GM18861 (cell line): ENCODE measurements at regions not wholly inside any gene's neighbourhood (a gene's known extent, or its start where the extent isn't known, plus 50 kb on each side); places are given as distances from the start of the nearest gene placed in this dataset.

Experiments used
- ATAC-seq: cut with Tn5 transposase; IDR thresholded peaks from one replicate; pipeline ENCODE4 v1.9.1; 2021; ENCODE audit not compliant: unreplicated experiment

GRCh38 chr17:77454242-77455095 is 313.7 kb downstream of the SEC14L1 start:
- no peak for ATAC-seq

DNA sequence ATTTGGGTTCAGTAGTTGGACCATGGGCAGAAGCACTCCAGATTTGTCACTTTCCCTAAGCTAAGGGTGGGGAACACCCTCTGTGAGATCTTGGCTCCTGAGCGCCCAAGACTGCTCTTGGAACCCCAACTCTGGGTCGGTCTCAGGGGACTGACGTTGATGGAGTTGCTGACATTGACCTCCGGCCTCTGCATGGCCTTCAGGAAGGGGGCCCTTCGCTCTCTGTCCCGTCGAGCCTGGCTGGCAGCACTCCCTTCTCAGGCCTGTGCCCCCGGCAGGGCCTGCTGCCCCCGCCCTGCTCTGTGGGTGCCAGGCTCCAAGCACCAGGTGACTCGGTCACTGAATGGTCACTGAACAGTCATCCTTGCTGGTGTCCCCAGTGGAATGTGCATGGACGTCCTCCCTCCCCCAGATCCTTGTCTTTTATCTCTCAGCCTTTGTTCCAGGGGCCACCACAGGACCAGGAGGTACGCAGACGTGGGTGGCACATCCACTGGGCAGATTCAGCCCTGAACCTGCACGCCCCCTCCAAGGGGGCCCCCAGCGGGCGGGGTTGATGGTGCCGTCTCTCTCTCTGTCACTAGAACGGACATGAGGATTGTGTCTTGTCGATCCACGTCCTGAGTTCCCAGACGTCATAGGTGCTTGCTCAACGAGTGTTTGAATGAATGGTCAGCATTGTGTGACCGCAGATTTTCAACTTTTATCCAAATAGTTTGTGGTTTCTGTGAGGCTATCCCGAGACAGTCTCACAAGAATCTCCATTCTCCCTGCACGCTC is 314.5 kb downstream of the SEC14L1 start:
- no peak for ATAC-seq

DNA sequence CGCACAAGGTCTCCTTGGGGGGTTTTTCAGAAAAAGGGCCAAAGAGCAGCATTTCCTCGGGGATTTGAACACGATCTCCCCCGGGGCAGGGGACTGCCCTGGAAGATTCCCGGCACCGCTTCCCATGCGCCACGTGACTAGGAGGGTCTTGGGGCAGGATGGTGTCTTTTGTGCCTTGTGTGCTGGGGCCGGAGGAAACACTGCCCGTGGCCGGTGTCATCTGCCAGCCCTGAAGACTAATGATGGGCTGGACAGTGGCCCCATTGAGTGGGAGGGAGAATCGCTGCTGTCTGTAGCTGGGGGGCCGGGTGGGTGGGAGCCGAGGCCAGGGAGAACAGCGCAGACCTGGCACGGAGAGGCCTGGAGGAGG is 315.1 kb downstream of the SEC14L1 start:
- no peak for ATAC-seq

GRCh38 chr17:77456271-77456950 is 315.6 kb downstream of the SEC14L1 start:
- no peak for ATAC-seq

DNA sequence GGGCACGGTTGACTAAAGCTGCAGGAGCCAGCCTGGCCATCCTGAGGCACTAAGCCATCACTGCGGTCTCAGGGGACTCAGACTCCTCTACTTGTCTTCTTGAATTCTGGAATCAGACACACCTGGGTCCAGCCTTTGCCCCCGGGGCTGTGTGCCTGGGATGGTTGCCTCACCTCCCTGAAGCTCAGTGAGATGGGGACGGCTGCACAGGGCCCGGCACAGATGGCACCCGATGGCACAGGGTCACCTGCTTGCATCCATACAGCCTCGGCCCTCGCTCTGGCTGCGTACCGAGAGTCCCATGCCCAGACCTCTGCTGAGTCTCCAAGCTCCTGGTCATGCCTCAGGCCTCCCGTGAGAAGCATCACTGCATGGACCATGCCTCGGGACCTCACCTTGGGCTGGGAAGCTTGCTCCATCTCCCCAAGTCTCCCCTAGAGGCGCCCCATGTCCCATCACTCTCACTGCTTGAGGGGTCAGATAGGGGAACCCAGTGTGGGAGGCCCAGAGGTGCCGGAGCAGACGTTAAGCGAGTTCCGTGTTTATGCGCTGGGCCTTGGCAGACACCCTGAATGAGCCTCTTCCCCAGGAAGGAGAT is 316.3 kb downstream of the SEC14L1 start:
- no peak for ATAC-seq

DNA sequence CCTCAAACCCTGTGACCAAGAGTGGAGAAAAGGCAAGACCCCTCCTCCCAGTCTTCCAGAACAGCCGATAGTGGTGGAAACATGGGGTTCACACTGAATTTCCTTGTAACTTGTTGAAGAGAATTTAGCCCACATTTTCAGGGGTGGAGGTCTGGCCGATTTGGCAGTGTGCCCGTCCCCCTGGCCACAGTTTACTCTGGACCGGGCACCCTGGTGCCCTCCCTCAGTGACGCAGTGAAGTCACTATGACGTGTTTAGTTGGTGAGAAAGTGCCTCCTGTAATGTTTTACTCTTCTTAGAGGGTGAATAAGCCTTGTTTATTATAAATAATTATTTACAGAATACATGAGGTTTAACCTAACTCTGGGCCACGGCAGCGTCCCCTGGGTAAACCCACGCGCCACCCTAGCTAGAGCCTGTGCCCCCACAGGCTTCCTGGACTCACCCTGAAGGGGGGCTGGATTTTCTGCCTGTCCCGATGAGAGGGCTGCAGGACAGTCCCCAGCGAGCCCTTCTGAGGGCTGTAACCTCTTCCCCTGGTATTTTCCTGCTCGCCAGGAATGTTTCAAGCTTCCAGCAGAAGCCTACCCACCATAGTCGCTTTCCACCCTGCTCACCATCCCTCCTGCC is 316.9 kb downstream of the SEC14L1 start:
- no peak for ATAC-seq

DNA sequence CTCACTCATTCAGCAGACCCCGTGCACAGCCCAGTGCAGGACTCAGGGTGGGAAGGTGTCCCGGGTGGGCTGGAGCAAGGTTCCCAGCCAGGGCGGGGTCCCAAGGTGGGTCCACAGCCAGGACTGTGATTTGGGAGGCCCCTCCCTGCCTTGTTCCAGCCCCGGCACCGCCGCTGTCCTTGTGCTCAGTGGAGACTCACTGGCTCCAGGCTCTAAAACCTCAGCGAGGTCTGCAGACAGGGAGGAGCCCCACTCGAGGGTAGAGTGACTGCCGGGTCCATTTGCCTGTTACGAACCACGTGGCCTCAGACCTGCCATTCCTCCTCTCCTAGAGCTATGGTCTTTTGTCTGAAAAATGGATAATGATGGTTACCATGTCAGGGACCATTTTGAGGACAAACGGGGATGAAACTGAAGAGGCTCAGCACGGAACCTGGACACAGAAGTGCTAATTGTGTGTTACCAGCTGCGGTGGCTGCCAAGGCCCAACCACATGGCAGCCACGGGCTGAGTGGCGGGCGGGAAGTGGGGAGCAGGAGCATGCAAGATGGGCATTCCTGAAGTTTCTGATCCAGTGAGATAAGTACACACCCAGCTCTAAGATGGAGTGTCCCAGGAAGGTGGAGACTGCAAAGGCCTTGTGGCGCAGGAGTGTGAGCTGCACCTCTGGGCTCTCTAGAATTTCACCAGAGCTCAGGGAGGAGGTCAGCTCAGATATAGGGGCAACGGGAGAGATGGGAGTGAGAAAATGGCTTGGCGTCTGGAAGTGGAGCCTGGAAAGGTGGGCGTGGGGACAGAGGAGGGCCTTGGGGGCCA is 317.6 kb downstream of the SEC14L1 start:
- ATAC-seq = no peak

- no peak for ATAC-seq
These were observed 318.4 kb downstream of the SEC14L1 start for GRCh38 chr17:77459018-77459755.

GRCh38 chr17:77460514-77461046 is 319.8 kb downstream of the SEC14L1 start:
- no peak for ATAC-seq

GRCh38 chr17:77461277-77462057 is 320.7 kb downstream of the SEC14L1 start:
- no peak for ATAC-seq

DNA sequence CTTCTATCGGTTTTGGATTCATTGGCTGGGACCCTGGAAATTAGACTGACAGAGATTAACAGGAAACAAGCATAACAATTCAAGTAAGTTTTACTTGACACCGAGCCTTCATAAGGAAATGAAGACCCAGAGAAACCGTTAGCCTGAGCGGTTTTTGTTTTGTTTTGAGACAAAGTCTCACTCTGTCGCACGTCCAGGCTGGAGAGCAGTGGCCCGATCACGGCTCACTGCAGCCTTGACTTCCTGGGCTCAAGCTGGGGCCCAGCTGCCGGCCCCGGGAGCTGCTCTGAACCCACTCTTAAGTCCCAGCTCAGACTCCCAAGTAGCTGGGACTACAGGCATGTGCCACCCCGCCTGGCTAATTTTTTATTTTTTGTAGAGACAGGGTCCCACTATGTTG is 321.3 kb downstream of the SEC14L1 start:
- ATAC-seq = peak; percentile 30

DNA sequence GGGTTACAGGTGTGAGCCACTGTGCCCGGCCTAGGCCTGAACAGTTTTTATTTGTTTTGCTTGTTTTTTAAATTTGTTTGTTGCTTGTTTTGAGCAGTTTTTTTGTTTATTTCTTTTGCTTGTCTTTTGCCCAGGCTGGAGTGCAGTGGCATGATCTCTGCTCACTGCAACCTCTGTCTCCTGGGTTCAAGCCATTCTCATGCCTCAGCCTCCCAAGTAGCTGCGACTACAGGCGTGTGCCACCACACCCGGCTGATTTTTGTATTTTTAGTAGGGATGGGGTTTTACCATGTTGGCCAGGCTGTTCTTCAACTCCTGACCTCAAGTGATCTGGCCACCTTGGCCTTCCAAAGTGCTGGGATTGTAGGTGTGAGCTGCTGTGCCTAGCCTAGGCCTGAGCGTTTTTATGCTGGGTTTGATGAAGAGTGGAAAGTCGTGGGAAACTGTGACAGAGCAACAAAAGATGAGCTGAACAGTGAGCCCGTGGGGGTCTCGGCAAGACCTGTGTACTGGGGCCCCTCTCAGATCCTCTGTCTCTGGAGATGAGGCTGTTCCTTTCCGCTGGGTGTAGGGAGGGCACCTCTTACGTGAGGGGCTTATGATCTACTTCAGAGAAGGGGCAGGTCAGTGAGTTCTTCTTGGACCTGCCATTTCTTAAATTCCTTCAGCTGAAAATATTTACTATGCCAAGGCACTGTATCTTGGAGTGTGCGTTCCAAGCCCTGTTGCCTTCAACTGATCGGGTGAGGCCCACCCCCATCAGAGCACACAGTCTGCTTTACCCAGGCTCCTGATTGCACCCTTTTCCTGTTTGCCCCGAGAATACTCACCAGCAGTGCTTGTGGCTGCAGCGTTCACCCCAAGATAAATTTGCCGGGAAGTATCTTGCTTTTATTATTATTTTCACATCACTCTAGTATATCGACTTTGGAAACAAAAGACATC is 322.1 kb downstream of the SEC14L1 start:
- ATAC-seq = no peak

DNA sequence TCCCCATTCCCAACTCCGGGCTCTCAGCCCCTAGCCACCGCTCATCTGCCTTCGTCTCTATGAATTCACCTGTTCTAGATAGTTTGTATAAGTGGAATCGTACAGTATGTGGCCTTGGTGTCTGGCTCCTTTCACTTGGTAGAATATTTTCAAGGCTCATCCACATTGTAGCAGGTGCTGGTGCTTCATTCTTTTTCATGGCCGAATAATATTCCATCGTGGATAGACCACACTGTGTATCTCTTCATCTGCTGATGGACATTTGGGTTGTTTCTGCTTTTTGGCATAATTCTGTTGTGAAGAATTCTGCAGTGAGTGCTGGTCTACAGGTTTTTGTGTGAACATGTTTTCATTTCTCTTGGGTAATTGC is 324.2 kb downstream of the SEC14L1 start:
- no peak for ATAC-seq

GRCh38 chr17:77465358-77466041 is 324.7 kb downstream of the SEC14L1 start:
- ATAC-seq = peak; percentile 35

DNA sequence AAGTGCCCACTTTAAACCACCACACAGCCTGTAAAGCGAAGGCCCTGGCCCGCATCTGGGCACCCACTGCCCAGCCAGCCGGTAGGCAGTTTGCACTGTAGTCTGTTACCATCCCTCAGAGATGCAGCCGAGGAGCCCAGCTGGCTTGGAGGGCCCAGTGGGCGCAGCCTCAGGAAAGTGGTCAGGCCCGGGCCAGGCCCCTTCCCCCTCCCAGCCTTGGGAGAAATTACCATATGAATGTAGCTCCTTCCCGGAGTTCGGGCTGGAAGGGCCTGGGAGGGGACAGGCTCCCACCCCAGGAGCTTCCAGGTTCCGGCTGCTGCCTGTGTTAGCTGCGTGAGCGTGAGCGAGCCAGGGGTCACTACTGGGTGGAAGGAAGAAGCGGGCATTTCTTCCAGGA is 325.4 kb downstream of the SEC14L1 start:
- ATAC-seq = no peak

DNA sequence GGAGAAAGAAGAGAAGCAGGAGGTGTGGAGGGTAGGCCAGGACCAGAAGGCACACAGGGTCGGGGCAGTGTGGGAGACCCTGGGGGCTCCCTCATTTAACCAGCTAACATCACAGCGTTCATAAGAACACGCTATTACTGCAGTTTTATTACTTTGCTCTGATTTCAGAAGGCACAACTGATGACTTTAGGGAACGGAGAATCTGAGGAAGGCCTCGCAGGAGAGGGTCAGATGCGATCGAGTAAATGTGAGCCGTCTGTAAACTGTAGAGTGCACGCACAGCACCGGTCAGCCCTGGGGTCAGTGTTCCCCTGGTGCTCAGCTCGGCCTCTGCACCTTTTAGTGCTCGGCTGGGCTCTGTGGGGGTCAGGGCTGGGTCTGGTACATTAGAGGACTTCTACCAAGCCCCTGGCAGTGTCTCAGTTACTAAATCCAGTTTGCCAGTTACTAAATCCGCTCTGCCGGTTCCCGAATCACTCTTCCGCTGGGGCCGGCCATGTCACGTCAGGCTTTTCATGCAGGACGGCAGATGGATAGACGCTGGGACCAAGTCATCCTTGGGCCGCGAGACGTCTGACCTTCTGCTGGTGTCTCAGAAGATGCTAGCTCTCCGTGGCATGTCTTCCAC is 325.9 kb downstream of the SEC14L1 start:
- ATAC-seq = no peak
